ENCODE measurements at regions not wholly inside any gene's neighbourhood (a gene's known extent, or its start where the extent isn't known, plus 50 kb on each side); places are given as distances from the start of the nearest gene placed in this dataset.

DNA sequence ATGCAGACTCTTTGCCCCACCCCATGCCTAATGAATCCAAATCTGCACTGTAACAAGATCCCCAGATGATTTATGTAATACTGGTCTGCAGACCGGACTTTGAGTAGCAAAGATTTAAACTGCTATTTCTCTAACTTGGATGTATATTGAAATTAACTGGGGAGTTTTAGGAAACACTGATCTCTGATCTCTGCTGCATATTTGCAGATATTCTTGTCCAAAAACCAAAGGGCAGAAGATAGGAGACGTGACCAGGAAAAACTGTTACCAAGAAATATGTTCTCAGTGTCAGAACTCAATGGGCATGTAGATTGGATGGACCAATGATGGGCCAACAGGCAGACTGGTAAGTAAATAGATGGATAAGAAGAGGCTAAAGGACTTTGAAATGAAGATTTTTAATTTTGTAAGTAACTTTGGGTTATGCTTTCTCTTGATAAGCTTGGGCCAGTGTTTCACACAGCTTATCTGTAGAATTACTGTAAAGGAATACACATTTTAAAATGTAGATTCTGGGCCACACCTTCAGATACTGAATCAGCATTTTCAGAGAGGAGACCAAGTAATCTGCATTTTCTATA is 64.5 kb upstream of the TP63 start:
- no peak overlapping the region for H2AFZ ChIP-seq (ENCODE audit: low read depth, low read length)
- no peaks in the 10 kb centered on the region for H3K36me3 ChIP-seq (ENCODE audit: control insufficient read depth, insufficient read depth, low read length)
- in situ Hi-C loops (cut with MboI), result no loop called here
- H3K9me3 ChIP-seq (replicated peaks; ENCODE audit: control insufficient read depth, insufficient read depth, low read depth, low read length), result no peaks in the 10 kb centered on the region
- 0% methylated on average over 2 of the region's 2 CpGs for WGBS (ENCODE audit: insufficient coverage, low coverage, missing lambda C conversion rate)
- no peaks in the 10 kb centered on the region for H3K79me2 ChIP-seq (ENCODE audit: control insufficient read depth, insufficient read depth, low read length)
- H3K9ac ChIP-seq (ENCODE audit: insufficient read depth in 1 of 2, low read depth in 2 of 2, low read length in 2 of 2), result no peak overlapping the region
- no peak for TF ChIP-seq MYBL2 (IDR thresholded peaks at IDR 0.05; ENCODE audit: low read depth)
- TF ChIP-seq MYBL2 (CRISPR knock-in tag; IDR thresholded peaks at IDR 0.05; ENCODE audit: borderline replicate concordance), result no peak
- TF ChIP-seq FOXK1 (CRISPR knock-in tag; IDR thresholded peaks at IDR 0.05; ENCODE audit: borderline replicate concordance), result no peak
- TF ChIP-seq MYNN (IDR thresholded peaks at IDR 0.05), result no peak
- no peak for TF ChIP-seq MYNN (CRISPR knock-in tag; IDR thresholded peaks at IDR 0.05)
- TF ChIP-seq JUN (IDR thresholded peaks at IDR 0.05; ENCODE audit: borderline replicate concordance, low read depth, low read length), result no peak
- TF ChIP-seq JUN (CRISPR knock-in tag; IDR thresholded peaks at IDR 0.05; ENCODE audit: borderline replicate concordance), result no peak
- no peak for TF ChIP-seq ARHGAP35 (IDR thresholded peaks at IDR 0.05; ENCODE audit: partially characterized antibody)
- no peak for TF ChIP-seq RCOR1 (IDR thresholded peaks at IDR 0.05; ENCODE audit: borderline replicate concordance in 1 of 2, low read depth in 2 of 2, low read length in 2 of 2)
- no peak for TF ChIP-seq ZNF75A (CRISPR knock-in tag; IDR thresholded peaks at IDR 0.05)
- no peak for TF ChIP-seq STAT5B (CRISPR knock-in tag; IDR thresholded peaks at IDR 0.05)
- TF ChIP-seq ZNF239 (CRISPR knock-in tag; IDR thresholded peaks at IDR 0.05), result no peak
- no peak for TF ChIP-seq CREB1 (IDR thresholded peaks at IDR 0.05)
- no peak for TF ChIP-seq CREB1 (CRISPR knock-in tag; IDR thresholded peaks at IDR 0.05)
- no peak for TF ChIP-seq ARID2 (IDR thresholded peaks at IDR 0.05)
- TF ChIP-seq RHOXF2B (CRISPR knock-in tag; conservative IDR thresholded peaks at IDR 0.05), result no peak
- TF ChIP-seq, protein P1, sequence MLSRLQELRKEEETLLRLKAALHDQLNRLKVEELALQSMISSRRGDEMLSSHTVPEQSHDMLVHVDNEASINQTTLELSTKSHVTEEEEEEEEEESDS (CRISPR knock-in tag; IDR thresholded peaks at IDR 0.05), result no peak
- no peaks in the 10 kb centered on the region for H3K4me1 ChIP-seq (replicated peaks in 1 of 2; ENCODE audit: control insufficient read depth in 2 of 2, insufficient read depth in 2 of 2, low read length in 2 of 2)
- POLR2A ChIA-PET, result no interaction called here
- H3K4me3 ChIP-seq, result no peak overlapping the region
- H3K4me2 ChIP-seq (ENCODE audit: insufficient read depth, low read length), result no peak overlapping the region
- no peak overlapping the region for H3K27ac ChIP-seq (ENCODE audit: extremely low read depth, low read depth, low read length)
- intact Hi-C loops (cut with micrococcal nuclease), result no loop called here
- no peaks in the 10 kb centered on the region for H3K27me3 ChIP-seq (ENCODE audit: control insufficient read depth in 2 of 2, insufficient read depth in 2 of 2, low read length in 2 of 2)
- no TSS peak for BruUV-seq (replicated peaks)
- H3K9me1 ChIP-seq (ENCODE audit: control insufficient read depth, insufficient read depth, low read length), result no peaks in the 10 kb centered on the region
- CTCF ChIA-PET (ENCODE audit: low intra/inter-chr PET ratio), result no interaction called here
- H4K20me1 ChIP-seq (replicated peaks; ENCODE audit: control insufficient read depth, insufficient read depth, low read length), result no peaks in the 10 kb centered on the region
- no peak for DNase-seq (ENCODE audit: extremely low read depth in 1 of 4, low spot score in 3 of 4)
- no peak for ATAC-seq
- no peak for FAIRE-seq

Data from K562 (cell line).